COLO829 (cell line): ENCODE measurements at regions not wholly inside any gene's neighbourhood (a gene's known extent, or its start where the extent isn't known, plus 50 kb on each side); places are given as distances from the start of the nearest gene placed in this dataset.
A peak's percentile ranks its signal among the peaks of the same experiment; 100 is the strongest.
"Not testable (repeated sequence)": the region's sequence is repeated elsewhere in the genome, so short reads cannot be mapped to it uniquely, and the experiment has no call there.

Experiments used
- DNase-seq: peaks from one replicate; pipeline ENCODE4 v3.0.0; 2012; ENCODE audit warnings: low spot score

- no peak for DNase-seq
These were observed 96.0 kb upstream of the TRIB2 start for GRCh38 chr2:12620759-12621158.

- no peak for DNase-seq
These were observed 93.7 kb upstream of the TRIB2 start for GRCh38 chr2:12623051-12623450.

- no peak for DNase-seq
These were observed 92.4 kb upstream of the TRIB2 start for GRCh38 chr2:12624384-12624783.

- no peak for DNase-seq
These were observed 91.7 kb upstream of the TRIB2 start for GRCh38 chr2:12624905-12625598.

GRCh38 chr2:12628541-12628940, 88.2 kb upstream of the TRIB2 start:
- DNase-seq = not testable (repeated sequence)

- no peak for DNase-seq
These were observed 79.7 kb upstream of the TRIB2 start for GRCh38 chr2:12636837-12637581.

- DNase-seq = no peak
These were observed 79.0 kb upstream of the TRIB2 start for GRCh38 chr2:12637754-12638153.

GRCh38 chr2:12641441-12641840, 75.3 kb upstream of the TRIB2 start:
- no peak for DNase-seq

- no peak for DNase-seq
These were observed 74.4 kb upstream of the TRIB2 start for GRCh38 chr2:12642332-12642731.

GRCh38 chr2:12642859-12643258, 73.9 kb upstream of the TRIB2 start:
- peak; percentile 37 for DNase-seq

GRCh38 chr2:12649602-12650400, 66.9 kb upstream of the TRIB2 start:
- DNase-seq = no peak

GRCh38 chr2:12651641-12652040, 65.1 kb upstream of the TRIB2 start:
- DNase-seq = no peak

- no peak for DNase-seq
These were observed 64.0 kb upstream of the TRIB2 start for GRCh38 chr2:12652723-12653122.

GRCh38 chr2:12657560-12657959, 59.2 kb upstream of the TRIB2 start:
- DNase-seq = no peak

GRCh38 chr2:12658310-12658945, 58.3 kb upstream of the TRIB2 start:
- DNase-seq = no peak

- no peak for DNase-seq
These were observed 55.2 kb upstream of the TRIB2 start for GRCh38 chr2:12661489-12661888.

- peak; percentile 21 for DNase-seq
These were observed 53.3 kb upstream of the TRIB2 start for GRCh38 chr2:12663306-12664037.

- DNase-seq = no peak
These were observed 51.4 kb upstream of the TRIB2 start for GRCh38 chr2:12665334-12665733.

GRCh38 chr2:12666445-12666844, 50.3 kb upstream of the TRIB2 start:
- DNase-seq = no peak
